ENCODE measurements at regions not wholly inside any gene's neighbourhood (a gene's known extent, or its start where the extent isn't known, plus 50 kb on each side); places are given as distances from the start of the nearest gene placed in this dataset.

DNA sequence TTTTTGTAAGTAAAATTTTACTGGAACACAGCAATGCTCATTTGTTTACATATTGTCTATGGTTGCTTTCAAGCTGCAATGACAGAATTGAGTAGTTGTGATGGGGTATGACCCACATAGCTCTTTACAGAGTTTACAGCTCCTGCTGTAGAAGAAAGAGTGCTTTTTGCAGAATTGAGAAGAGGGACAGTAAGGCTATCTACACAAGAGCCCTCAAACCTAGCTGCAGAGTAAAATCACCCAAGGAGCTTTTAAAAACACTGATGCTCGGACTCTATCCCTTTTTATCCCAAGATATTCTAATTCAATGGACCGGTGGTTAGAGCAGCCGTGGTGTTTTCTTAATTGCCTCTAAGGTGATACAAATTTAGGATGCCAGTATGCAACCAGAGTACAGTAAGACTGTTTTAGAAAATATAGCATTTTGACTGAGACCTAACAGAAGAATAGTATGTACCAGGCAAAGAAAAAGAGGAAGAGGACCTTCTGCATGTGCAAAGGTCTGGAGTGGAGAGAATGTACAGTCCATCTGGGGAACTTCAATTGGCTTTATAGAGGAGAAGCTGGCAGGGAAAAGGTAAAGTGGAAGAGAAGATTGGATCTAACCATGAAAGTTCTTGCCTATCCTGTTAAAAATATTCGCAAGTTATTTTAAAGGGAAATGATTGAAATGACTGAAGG, 663.6 kb upstream of the CPEB2 start:
- H3K9ac ChIP-seq (ENCODE audit: extremely low read depth, low read length, poor library complexity, severe bottlenecking): no peak overlapping the region
- H3K27me3 ChIP-seq (ENCODE audit: control insufficient read depth, insufficient read depth, low read length, poor library complexity, severe bottlenecking): peaks cover 6% of the 10 kb centered on the region
- TF ChIP-seq, protein P1, sequence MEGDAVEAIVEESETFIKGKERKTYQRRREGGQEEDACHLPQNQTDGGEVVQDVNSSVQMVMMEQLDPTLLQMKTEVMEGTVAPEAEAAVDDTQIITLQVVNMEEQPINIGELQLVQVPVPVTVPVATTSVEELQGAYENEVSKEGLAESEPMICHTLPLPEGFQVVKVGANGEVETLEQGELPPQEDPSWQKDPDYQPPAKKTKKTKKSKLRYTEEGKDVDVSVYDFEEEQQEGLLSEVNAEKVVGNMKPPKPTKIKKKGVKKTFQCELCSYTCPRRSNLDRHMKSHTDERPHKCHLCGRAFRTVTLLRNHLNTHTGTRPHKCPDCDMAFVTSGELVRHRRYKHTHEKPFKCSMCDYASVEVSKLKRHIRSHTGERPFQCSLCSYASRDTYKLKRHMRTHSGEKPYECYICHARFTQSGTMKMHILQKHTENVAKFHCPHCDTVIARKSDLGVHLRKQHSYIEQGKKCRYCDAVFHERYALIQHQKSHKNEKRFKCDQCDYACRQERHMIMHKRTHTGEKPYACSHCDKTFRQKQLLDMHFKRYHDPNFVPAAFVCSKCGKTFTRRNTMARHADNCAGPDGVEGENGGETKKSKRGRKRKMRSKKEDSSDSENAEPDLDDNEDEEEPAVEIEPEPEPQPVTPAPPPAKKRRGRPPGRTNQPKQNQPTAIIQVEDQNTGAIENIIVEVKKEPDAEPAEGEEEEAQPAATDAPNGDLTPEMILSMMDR (conservative IDR thresholded peaks at IDR 0.05): no peak
- H3K4me1 ChIP-seq (ENCODE audit: control insufficient read depth, insufficient read depth, low read length): no peaks in the 10 kb centered on the region
- no peaks in the 10 kb centered on the region for H3K36me3 Mint-ChIP-seq (ENCODE audit: low read depth)
- no peak overlapping the region for H3K4me3 ChIP-seq (ENCODE audit: low read length)
- DNase-seq: no peak
- H3K4me3 Mint-ChIP-seq: no peak overlapping the region
- no peaks in the 10 kb centered on the region for H3K27me3 Mint-ChIP-seq (ENCODE audit: insufficient read depth)
- H3K4me1 Mint-ChIP-seq: peaks cover 4% of the 10 kb centered on the region
- no peak overlapping the region for H3K27ac Mint-ChIP-seq
- H3K9me3 Mint-ChIP-seq: no peaks in the 10 kb centered on the region
- 90 to 100% methylated on average over 3 to 4 of the region's 4 CpGs for WGBS, 2 experiments (ENCODE audit: insufficient coverage in 1 of 2, insufficient read length in 1 of 2)
- H3K9me3 ChIP-seq (ENCODE audit: control insufficient read depth, low read length): peaks cover 5% of the 10 kb centered on the region
- no peak overlapping the region for H3K27ac ChIP-seq (ENCODE audit: low read depth, low read length)
- no peaks in the 10 kb centered on the region for H3K36me3 ChIP-seq (ENCODE audit: control insufficient read depth, insufficient read depth, low read length)

DNA sequence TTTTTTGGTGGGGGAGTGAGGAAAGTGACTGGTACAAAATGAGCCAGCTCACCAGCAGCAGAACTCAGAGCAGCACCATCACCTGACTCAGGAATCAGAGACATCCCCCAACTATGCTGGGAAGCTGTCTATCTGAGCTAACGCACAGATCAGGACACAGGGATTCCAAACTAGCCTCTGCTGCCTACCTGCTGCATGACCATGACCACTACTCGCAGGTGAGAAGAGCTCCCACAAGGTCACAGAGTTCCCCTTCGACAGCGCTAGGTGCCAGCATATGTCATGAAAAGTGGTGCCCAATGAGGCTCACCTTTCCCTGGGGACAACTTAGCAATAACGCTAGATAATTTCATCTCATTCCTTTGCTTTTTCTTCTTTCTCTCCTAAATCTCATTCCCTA, 662.6 kb upstream of the CPEB2 start:
- Histone ChIP-seq H3K9me3 (ENCODE audit: control insufficient read depth, low read length) (peaks cover under 1% of the 10 kb centered on the region), H3K4me1 (ENCODE audit: control insufficient read depth, insufficient read depth, low read length) (no peaks in the 10 kb centered on the region), H3K36me3 (ENCODE audit: control insufficient read depth, insufficient read depth, low read length) (no peaks in the 10 kb centered on the region), H3K27ac (ENCODE audit: low read depth, low read length) (no peak overlapping the region), H3K27me3 (ENCODE audit: control insufficient read depth, insufficient read depth, low read length, poor library complexity, severe bottlenecking) (peaks cover 6% of the 10 kb centered on the region), H3K9ac (ENCODE audit: extremely low read depth, low read length, poor library complexity, severe bottlenecking) (no peak overlapping the region), H3K4me3 (ENCODE audit: low read length) (no peak overlapping the region)
- TF ChIP-seq, protein P1 (conservative IDR thresholded peaks at IDR 0.05): no peak
- no peaks in the 10 kb centered on the region for H3K9me3 Mint-ChIP-seq
- peaks cover 8% of the 10 kb centered on the region for H3K4me1 Mint-ChIP-seq
- 90 to 96% methylated on average over 5 of the region's 5 CpGs for WGBS, 2 experiments (ENCODE audit: insufficient coverage in 1 of 2, insufficient read length in 1 of 2)
- H3K27me3 Mint-ChIP-seq (ENCODE audit: insufficient read depth): no peaks in the 10 kb centered on the region
- no peak overlapping the region for H3K4me3 Mint-ChIP-seq
- H3K27ac Mint-ChIP-seq: no peak overlapping the region
- DNase-seq: no peak
- H3K36me3 Mint-ChIP-seq (ENCODE audit: low read depth): no peaks in the 10 kb centered on the region

DNA sequence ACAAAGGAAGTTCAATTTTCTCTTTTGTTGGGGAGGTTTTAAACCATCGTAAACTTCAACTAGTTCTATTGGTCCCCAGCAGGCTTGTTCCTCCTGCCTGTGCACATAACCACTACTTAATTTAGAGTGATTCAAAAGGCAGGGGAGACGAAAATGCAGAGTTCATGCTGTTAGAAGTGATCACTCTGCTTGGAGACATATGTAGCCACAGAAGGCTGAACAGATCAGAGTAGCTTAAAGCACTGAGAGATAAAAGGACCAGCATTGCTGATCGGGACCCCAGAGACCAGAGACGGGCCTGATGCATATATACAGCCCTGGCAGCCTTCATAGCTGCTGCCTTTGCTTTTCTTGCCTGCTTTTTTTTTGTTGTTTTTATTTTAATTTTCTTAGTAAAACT, 662.0 kb upstream of the CPEB2 start:
- H3K9me3 ChIP-seq (ENCODE audit: control insufficient read depth, low read length): no peaks in the 10 kb centered on the region
- H3K27ac Mint-ChIP-seq: no peak overlapping the region
- no peak overlapping the region for H3K4me3 ChIP-seq (ENCODE audit: low read length)
- H3K4me3 Mint-ChIP-seq: no peak overlapping the region
- WGBS, 2 experiments (ENCODE audit: insufficient coverage in 1 of 2, insufficient read length in 1 of 2): 86 to 100% methylated on average over 1 to 4 of the region's 4 CpGs
- no peak overlapping the region for H3K27ac ChIP-seq (ENCODE audit: low read depth, low read length)
- peaks cover 6% of the 10 kb centered on the region for H3K27me3 ChIP-seq (ENCODE audit: control insufficient read depth, insufficient read depth, low read length, poor library complexity, severe bottlenecking)
- no peak for DNase-seq
- H3K36me3 ChIP-seq (ENCODE audit: control insufficient read depth, insufficient read depth, low read length): no peaks in the 10 kb centered on the region
- TF ChIP-seq, protein P1 (conservative IDR thresholded peaks at IDR 0.05): no peak
- H3K4me1 Mint-ChIP-seq: peaks cover 8% of the 10 kb centered on the region
- H3K9ac ChIP-seq (ENCODE audit: extremely low read depth, low read length, poor library complexity, severe bottlenecking): no peak overlapping the region
- no peaks in the 10 kb centered on the region for H3K27me3 Mint-ChIP-seq (ENCODE audit: insufficient read depth)
- H3K36me3 Mint-ChIP-seq (ENCODE audit: low read depth): no peaks in the 10 kb centered on the region
- H3K4me1 ChIP-seq (ENCODE audit: control insufficient read depth, insufficient read depth, low read length): no peaks in the 10 kb centered on the region
- H3K9me3 Mint-ChIP-seq: no peaks in the 10 kb centered on the region
